Activated effector memory CD4-positive, alpha-beta T cell treated with Interleukin-2 at 50 U/mL for 16 hours (primary cell): ENCODE measurements at regions not wholly inside any gene's neighbourhood (a gene's known extent, or its start where the extent isn't known, plus 50 kb on each side); places are given as distances from the start of the nearest gene placed in this dataset.

Source experiments
- DNase-seq: peaks from one replicate; pipeline ENCODE4 v3.0.0-alpha.2; 2020

- DNase-seq, result no peak
These were observed 250.0 kb upstream of the KLF6 start for GRCh38 chr10:4034907-4035598.

GRCh38 chr10:4033341-4033896 lies 248.4 kb upstream of the KLF6 start:
- DNase-seq, result no peak

GRCh38 chr10:4029866-4030265 lies 244.9 kb upstream of the KLF6 start:
- no peak for DNase-seq

GRCh38 chr10:4028854-4029583 lies 244.0 kb upstream of the KLF6 start:
- DNase-seq, result no peak

- DNase-seq, result no peak
These were observed 243.0 kb upstream of the KLF6 start for GRCh38 chr10:4028027-4028471.

GRCh38 chr10:4025339-4025738 lies 240.3 kb upstream of the KLF6 start:
- DNase-seq, result no peak

- DNase-seq, result no peak
These were observed 239.7 kb upstream of the KLF6 start for GRCh38 chr10:4024516-4025245.

GRCh38 chr10:4024027-4024426 lies 239.0 kb upstream of the KLF6 start:
- no peak for DNase-seq

- no peak for DNase-seq
These were observed 237.5 kb upstream of the KLF6 start for GRCh38 chr10:4022473-4022872.

GRCh38 chr10:4020631-4021030 lies 235.6 kb upstream of the KLF6 start:
- no peak for DNase-seq

- no peak for DNase-seq
These were observed 233.1 kb upstream of the KLF6 start for GRCh38 chr10:4018054-4018511.

- no peak for DNase-seq
These were observed 232.3 kb upstream of the KLF6 start for GRCh38 chr10:4017336-4017735.

- no peak for DNase-seq
These were observed 231.3 kb upstream of the KLF6 start for GRCh38 chr10:4016214-4016740.

GRCh38 chr10:4013651-4014121 lies 228.7 kb upstream of the KLF6 start:
- no peak for DNase-seq

GRCh38 chr10:4012848-4013247 lies 227.8 kb upstream of the KLF6 start:
- DNase-seq, result no peak

GRCh38 chr10:4011136-4011812 lies 226.3 kb upstream of the KLF6 start:
- no peak for DNase-seq

GRCh38 chr10:4008676-4009382 lies 223.8 kb upstream of the KLF6 start:
- no peak for DNase-seq

- no peak for DNase-seq
These were observed 222.8 kb upstream of the KLF6 start for GRCh38 chr10:4007771-4008170.

GRCh38 chr10:4006858-4007257 lies 221.8 kb upstream of the KLF6 start:
- DNase-seq, result no peak

GRCh38 chr10:4006051-4006450 lies 221.0 kb upstream of the KLF6 start:
- no peak for DNase-seq

- DNase-seq, result no peak
These were observed 220.0 kb upstream of the KLF6 start for GRCh38 chr10:4004990-4005389.

GRCh38 chr10:4004144-4004543 lies 219.1 kb upstream of the KLF6 start:
- no peak for DNase-seq
